ENCODE measurements at regions not wholly inside any gene's neighbourhood (a gene's known extent, or its start where the extent isn't known, plus 50 kb on each side); places are given as distances from the start of the nearest gene placed in this dataset.

DNA sequence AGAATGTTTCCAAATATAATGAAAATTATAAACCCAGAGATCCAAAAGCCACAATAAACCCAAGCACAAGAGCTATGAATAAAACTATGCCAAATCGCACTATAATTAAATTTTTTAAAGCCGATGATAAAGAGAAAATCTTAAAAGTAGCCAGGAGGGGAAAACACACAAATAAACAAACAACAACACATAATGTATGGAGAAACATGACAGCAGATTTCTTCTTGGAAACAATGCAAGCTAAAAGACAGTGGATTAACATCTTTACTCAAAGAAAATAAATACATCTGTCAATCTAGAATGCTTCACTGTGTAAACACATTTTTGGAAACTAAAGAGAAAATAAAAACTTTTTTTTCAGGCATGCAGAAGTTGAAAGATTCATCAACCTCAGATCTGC lies 53.0 kb upstream of the SMOX start:
- no peaks in the 10 kb centered on the region for H4K20me1 ChIP-seq (replicated peaks; ENCODE audit: insufficient read depth)
- 0 out of 2 replicates have a peak, but pooled peaks cover 4% of the 10 kb centered on the region for H3K9me2 ChIP-seq (ENCODE audit: insufficient read depth)
- H3K4me3 ChIP-seq: no peak overlapping the region
- no peak overlapping the region for H3K4me3 Mint-ChIP-seq
- DNase-seq (ENCODE audit: low spot score) (no peak), ATAC-seq (no peak)
- no peaks in the 10 kb centered on the region for H3K27me3 Mint-ChIP-seq (ENCODE audit: insufficient read depth, low read depth, poor library complexity)
- H3K27me3 ChIP-seq (ENCODE audit: insufficient read depth): no peaks in the 10 kb centered on the region
- no peak overlapping the region for H3K27ac Mint-ChIP-seq
- peaks cover 4% of the 10 kb centered on the region; the same call in 2 of the 3 replicates for H3K4me1 Mint-ChIP-seq
- H2AFZ ChIP-seq: no peak overlapping the region
- no peaks in the 10 kb centered on the region for H3K36me3 ChIP-seq (ENCODE audit: insufficient read depth)
- H3K36me3 Mint-ChIP-seq (ENCODE audit: low read depth): no peaks in the 10 kb centered on the region; the same call in 2 of the 3 replicates
- H3K4me2 ChIP-seq: no peak overlapping the region
- no peaks in the 10 kb centered on the region for H3K4me1 ChIP-seq (ENCODE audit: insufficient read depth)
- peaks cover 12% of the 10 kb centered on the region for H3K9me3 Mint-ChIP-seq
- no peaks in the 10 kb centered on the region for H3K79me2 ChIP-seq (replicated peaks; ENCODE audit: insufficient read depth)
- H3K27ac ChIP-seq (ENCODE audit: low read depth): no peak overlapping the region
- no peaks in the 10 kb centered on the region for H3F3A ChIP-seq (replicated peaks; ENCODE audit: low read depth)
- TF ChIP-seq EZH2phosphoT487 (IDR thresholded peaks at IDR 0.05; ENCODE audit: unreplicated experiment): no peak
- no peak for TF ChIP-seq ZNF331 (CRISPR knock-in tag; IDR thresholded peaks at IDR 0.05; ENCODE audit: low read depth)
- TF ChIP-seq, protein P1, sequence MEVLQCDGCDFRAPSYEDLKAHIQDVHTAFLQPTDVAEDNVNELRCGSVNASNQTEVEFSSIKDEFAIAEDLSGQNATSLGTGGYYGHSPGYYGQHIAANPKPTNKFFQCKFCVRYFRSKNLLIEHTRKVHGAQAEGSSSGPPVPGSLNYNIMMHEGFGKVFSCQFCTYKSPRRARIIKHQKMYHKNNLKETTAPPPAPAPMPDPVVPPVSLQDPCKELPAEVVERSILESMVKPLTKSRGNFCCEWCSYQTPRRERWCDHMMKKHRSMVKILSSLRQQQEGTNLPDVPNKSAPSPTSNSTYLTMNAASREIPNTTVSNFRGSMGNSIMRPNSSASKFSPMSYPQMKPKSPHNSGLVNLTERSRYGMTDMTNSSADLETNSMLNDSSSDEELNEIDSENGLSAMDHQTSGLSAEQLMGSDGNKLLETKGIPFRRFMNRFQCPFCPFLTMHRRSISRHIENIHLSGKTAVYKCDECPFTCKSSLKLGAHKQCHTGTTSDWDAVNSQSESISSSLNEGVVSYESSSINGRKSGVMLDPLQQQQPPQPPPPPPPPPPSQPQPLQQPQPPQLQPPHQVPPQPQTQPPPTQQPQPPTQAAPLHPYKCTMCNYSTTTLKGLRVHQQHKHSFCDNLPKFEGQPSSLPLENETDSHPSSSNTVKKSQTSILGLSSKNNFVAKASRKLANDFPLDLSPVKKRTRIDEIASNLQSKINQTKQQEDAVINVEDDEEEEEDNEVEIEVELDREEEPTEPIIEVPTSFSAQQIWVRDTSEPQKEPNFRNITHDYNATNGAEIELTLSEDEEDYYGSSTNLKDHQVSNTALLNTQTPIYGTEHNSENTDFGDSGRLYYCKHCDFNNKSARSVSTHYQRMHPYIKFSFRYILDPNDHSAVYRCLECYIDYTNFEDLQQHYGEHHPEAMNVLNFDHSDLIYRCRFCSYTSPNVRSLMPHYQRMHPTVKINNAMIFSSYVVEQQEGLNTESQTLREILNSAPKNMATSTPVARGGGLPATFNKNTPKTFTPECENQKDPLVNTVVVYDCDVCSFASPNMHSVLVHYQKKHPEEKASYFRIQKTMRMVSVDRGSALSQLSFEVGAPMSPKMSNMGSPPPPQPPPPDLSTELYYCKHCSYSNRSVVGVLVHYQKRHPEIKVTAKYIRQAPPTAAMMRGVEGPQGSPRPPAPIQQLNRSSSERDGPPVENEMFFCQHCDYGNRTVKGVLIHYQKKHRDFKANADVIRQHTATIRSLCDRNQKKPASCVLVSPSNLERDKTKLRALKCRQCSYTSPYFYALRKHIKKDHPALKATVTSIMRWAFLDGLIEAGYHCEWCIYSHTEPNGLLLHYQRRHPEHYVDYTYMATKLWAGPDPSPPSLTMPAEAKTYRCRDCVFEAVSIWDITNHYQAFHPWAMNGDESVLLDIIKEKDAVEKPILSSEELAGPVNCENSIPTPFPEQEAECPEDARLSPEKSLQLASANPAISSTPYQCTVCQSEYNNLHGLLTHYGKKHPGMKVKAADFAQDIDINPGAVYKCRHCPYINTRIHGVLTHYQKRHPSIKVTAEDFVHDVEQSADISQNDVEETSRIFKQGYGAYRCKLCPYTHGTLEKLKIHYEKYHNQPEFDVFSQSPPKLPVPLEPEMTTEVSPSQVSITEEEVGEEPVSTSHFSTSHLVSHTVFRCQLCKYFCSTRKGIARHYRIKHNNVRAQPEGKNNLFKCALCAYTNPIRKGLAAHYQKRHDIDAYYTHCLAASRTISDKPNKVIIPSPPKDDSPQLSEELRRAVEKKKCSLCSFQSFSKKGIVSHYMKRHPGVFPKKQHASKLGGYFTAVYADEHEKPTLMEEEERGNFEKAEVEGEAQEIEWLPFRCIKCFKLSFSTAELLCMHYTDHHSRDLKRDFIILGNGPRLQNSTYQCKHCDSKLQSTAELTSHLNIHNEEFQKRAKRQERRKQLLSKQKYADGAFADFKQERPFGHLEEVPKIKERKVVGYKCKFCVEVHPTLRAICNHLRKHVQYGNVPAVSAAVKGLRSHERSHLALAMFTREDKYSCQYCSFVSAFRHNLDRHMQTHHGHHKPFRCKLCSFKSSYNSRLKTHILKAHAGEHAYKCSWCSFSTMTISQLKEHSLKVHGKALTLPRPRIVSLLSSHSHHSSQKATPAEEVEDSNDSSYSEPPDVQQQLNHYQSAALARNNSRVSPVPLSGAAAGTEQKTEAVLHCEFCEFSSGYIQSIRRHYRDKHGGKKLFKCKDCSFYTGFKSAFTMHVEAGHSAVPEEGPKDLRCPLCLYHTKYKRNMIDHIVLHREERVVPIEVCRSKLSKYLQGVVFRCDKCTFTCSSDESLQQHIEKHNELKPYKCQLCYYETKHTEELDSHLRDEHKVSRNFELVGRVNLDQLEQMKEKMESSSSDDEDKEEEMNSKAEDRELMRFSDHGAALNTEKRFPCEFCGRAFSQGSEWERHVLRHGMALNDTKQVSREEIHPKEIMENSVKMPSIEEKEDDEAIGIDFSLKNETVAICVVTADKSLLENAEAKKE (CRISPR knock-in tag; IDR thresholded peaks at IDR 0.05): no peak
- no peak for TF ChIP-seq STAT1 (IDR thresholded peaks at IDR 0.05; ENCODE audit: unreplicated experiment)
- no peak for TF ChIP-seq NANOG (IDR thresholded peaks at IDR 0.05; ENCODE audit: borderline replicate concordance)
- TF ChIP-seq, protein P2, sequence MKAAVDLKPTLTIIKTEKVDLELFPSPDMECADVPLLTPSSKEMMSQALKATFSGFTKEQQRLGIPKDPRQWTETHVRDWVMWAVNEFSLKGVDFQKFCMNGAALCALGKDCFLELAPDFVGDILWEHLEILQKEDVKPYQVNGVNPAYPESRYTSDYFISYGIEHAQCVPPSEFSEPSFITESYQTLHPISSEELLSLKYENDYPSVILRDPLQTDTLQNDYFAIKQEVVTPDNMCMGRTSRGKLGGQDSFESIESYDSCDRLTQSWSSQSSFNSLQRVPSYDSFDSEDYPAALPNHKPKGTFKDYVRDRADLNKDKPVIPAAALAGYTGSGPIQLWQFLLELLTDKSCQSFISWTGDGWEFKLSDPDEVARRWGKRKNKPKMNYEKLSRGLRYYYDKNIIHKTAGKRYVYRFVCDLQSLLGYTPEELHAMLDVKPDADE (IDR thresholded peaks at IDR 0.05): no peak
- TF ChIP-seq POLR2AphosphoS5 (IDR thresholded peaks at IDR 0.05; ENCODE audit: low read depth): no peak
- TF ChIP-seq CREB1 (CRISPR knock-in tag; IDR thresholded peaks at IDR 0.05; ENCODE audit: low read depth): no peak
- TF ChIP-seq, protein P3, sequence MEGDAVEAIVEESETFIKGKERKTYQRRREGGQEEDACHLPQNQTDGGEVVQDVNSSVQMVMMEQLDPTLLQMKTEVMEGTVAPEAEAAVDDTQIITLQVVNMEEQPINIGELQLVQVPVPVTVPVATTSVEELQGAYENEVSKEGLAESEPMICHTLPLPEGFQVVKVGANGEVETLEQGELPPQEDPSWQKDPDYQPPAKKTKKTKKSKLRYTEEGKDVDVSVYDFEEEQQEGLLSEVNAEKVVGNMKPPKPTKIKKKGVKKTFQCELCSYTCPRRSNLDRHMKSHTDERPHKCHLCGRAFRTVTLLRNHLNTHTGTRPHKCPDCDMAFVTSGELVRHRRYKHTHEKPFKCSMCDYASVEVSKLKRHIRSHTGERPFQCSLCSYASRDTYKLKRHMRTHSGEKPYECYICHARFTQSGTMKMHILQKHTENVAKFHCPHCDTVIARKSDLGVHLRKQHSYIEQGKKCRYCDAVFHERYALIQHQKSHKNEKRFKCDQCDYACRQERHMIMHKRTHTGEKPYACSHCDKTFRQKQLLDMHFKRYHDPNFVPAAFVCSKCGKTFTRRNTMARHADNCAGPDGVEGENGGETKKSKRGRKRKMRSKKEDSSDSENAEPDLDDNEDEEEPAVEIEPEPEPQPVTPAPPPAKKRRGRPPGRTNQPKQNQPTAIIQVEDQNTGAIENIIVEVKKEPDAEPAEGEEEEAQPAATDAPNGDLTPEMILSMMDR (conservative IDR thresholded peaks at IDR 0.05; ENCODE audit: low read depth in 2 of 2): no peak
- TF ChIP-seq EZH2 (IDR thresholded peaks at IDR 0.05; ENCODE audit: low read depth, unreplicated experiment): no peak
- TF ChIP-seq, protein P4, sequence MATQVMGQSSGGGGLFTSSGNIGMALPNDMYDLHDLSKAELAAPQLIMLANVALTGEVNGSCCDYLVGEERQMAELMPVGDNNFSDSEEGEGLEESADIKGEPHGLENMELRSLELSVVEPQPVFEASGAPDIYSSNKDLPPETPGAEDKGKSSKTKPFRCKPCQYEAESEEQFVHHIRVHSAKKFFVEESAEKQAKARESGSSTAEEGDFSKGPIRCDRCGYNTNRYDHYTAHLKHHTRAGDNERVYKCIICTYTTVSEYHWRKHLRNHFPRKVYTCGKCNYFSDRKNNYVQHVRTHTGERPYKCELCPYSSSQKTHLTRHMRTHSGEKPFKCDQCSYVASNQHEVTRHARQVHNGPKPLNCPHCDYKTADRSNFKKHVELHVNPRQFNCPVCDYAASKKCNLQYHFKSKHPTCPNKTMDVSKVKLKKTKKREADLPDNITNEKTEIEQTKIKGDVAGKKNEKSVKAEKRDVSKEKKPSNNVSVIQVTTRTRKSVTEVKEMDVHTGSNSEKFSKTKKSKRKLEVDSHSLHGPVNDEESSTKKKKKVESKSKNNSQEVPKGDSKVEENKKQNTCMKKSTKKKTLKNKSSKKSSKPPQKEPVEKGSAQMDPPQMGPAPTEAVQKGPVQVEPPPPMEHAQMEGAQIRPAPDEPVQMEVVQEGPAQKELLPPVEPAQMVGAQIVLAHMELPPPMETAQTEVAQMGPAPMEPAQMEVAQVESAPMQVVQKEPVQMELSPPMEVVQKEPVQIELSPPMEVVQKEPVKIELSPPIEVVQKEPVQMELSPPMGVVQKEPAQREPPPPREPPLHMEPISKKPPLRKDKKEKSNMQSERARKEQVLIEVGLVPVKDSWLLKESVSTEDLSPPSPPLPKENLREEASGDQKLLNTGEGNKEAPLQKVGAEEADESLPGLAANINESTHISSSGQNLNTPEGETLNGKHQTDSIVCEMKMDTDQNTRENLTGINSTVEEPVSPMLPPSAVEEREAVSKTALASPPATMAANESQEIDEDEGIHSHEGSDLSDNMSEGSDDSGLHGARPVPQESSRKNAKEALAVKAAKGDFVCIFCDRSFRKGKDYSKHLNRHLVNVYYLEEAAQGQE (IDR thresholded peaks at IDR 0.05; ENCODE audit: unreplicated experiment): no peak
- no peak for TF ChIP-seq JUNB (IDR thresholded peaks at IDR 0.05; ENCODE audit: unreplicated experiment)
- TF ChIP-seq ZNF114 (CRISPR knock-in tag; IDR thresholded peaks at IDR 0.05): no peak

Data from GM23338 (cell line).